Suppressor macrophage (primary cell): ENCODE measurements at regions not wholly inside any gene's neighbourhood (a gene's known extent, or its start where the extent isn't known, plus 50 kb on each side); places are given as distances from the start of the nearest gene placed in this dataset.
A peak's percentile ranks its signal among the peaks of the same experiment; 100 is the strongest.

Experiments
- DNase-seq, 4 experiments: peaks; one replicate each; pipeline ENCODE4 v3.0.0-alpha.2; 2020 to 2022

- no peak for DNase-seq
Measured at GRCh38 chr15:31511707-31512310, 185.2 kb downstream of the KLF13 start.

GRCh38 chr15:31513178-31513577 is 186.5 kb downstream of the KLF13 start:
- DNase-seq: no peak

DNA sequence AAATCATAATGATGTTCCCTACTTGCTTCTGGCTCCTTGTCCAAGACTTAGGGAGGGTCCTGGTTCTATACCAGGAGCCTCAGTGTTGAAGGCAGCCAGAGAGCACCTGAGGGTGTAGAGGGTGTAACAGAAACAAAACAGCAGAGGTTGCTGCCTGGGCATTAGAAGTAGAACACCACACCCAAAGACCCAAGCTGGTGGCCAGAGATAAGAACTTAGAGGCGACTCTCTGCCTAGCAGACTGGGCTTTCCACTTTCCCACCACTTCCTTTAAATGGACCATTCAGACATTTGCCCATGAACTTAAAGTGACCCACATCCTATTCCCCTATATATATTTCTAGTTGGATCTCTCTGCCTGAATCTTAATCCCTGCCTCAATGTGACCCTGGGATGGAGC is 189.8 kb downstream of the KLF13 start:
- DNase-seq: no peak

DNA sequence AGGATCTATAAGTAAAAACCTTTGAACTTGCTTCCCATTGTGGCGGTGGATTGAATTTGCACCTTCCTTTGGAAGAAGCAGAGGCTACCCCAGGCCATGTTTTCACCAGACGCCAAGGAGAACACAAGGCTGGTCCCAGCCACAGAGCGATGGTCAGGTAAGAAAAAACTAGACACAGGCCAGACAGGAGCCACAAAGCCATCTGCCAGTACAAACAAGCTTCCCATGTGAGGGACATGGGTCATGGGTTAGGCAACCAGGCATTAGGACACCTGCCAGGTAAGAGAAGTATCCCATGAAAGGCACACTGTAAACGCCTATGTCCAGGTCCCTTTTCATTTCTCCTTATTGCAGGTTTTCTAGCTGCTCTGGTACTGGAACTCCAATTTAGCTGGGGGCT is 190.2 kb downstream of the KLF13 start:
- DNase-seq: no peak

- DNase-seq: no peak
Measured at GRCh38 chr15:31517711-31518110, 191.1 kb downstream of the KLF13 start.

GRCh38 chr15:31522028-31522427 is 195.4 kb downstream of the KLF13 start:
- DNase-seq: no peak

DNA sequence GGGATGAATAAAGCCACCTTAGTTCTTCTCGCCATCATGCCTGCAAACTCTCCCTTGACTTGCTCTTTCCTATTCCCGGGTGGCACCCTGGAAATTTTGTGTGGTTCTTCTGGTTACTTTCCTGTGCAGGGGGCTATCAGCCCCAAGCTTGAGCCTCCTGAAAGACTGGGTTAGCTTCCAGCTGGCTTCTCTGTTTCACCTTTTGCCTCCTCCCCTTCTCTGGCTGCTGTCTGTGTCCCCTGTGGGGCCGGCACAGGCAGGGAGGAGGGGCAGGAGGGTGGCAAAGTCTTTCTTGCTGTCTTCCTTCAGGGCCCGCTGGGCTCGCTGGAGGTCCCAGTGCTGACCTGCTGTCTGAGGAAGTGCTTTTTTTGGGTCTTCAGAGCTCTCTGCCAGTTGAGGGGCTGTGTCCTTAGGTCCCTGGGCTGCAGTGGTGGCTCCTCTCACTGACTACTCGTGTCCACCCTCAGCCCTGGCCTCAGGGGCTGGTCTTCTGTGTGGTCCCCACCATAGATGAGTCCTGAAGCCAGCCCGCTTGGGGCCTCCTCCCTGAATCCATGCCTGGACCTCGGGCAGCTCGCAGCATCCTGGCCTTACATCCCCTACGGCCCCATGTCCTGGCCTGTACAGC is 196.5 kb downstream of the KLF13 start:
- DNase-seq: no peak

DNA sequence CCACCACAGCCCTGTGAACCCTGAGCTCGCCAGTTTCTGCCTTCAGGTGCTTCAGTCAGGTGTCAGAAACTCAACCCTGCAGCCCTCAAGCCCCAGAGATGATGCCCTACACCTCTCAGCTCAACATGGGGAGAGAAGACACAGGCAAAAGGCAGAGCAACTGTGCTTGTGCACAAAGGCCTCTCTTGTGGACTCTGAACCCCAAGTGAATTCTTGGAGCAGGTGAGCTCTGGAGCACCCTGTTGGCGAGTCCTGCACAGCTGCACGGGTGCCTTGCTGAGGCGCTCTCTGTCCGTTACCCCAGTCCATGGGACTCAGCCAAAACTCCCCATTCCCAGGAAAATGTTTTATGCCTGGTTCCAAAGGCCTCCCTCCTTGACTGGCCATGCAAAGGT is 197.0 kb downstream of the KLF13 start:
- DNase-seq: no peak

DNA sequence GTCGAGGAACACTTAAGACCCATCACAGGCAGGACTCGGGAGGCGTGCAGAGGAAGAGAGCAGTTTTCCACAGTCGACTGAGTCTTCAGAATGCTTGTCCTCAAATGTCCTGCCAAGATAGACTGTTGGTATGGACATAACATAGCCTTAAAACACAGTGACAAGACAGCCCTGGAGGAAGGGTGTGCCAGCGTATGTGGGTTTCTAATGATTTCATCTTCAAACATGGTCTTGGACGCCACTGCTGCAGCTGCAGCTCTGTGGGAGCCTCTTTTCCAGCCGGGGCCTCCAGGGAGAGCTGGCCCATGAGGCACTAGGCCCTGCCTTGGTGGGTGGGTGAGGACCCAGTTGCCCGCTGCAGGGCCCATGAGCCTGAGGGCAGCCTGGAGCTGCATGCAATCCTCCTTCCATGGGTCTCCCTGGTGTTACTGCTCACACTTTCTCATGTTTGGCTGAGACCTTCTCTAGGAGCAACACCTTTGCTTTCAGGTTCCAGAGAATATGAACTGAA is 198.6 kb downstream of the KLF13 start:
- DNase-seq: no peak

GRCh38 chr15:31525988-31526665 is 199.5 kb downstream of the KLF13 start:
- DNase-seq: no peak

DNA sequence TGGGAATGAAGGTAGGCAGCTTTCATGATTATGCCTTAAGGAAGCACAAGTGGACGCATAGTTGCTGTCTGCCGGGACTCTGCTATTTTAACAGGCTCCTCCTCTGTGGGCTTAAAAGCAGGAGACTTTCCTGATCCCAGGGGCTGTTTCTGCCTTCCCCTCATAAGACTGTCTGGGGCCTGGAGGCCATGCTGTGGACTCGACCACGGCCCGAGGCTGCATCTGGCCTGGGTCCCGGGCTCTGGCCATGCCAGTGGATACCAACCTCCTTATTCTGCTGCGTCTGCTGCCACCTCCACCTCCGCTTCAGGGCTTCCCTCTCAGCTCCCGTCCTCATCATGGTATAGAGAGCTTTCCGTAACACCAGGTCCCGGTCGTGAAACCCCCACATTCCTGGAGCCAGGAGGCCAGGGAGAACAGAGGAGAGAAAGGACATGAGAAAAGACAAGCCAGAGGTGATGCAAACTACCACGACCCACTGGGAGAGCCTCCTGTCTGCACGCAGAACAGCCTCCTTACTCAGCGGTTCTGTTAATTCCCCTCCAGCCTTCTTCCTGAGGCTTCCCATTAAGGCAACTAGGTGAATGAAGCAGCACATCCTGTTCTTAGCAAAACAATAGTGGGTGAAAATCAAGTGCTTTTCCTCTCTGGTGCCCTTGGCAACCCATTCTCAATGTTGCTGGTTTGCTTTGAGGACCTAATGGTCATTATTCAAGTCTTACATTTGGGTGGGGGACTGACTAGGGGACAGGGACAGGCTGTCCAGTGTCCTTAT is 200.5 kb downstream of the KLF13 start:
- no peak for DNase-seq

DNA sequence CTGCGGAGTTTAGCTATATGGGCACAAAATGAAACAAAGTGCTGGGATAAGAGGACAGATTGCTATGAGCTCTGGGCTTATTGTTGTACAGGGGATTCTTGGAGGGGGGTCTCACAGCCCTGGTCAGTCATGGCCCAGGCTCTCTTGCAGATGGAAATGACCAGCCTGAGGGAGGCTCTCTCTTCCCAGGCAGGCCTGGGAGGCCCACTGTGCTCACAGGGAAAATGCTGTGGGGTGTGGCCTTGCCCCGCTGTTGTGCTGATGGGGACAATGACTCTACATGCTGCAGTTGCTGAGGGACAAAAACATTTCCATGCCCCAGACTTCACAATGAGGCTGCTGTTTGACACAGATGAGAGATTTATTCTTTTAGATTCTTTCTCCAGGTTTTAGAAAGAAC is 202.2 kb downstream of the KLF13 start:
- no peak for DNase-seq

DNA sequence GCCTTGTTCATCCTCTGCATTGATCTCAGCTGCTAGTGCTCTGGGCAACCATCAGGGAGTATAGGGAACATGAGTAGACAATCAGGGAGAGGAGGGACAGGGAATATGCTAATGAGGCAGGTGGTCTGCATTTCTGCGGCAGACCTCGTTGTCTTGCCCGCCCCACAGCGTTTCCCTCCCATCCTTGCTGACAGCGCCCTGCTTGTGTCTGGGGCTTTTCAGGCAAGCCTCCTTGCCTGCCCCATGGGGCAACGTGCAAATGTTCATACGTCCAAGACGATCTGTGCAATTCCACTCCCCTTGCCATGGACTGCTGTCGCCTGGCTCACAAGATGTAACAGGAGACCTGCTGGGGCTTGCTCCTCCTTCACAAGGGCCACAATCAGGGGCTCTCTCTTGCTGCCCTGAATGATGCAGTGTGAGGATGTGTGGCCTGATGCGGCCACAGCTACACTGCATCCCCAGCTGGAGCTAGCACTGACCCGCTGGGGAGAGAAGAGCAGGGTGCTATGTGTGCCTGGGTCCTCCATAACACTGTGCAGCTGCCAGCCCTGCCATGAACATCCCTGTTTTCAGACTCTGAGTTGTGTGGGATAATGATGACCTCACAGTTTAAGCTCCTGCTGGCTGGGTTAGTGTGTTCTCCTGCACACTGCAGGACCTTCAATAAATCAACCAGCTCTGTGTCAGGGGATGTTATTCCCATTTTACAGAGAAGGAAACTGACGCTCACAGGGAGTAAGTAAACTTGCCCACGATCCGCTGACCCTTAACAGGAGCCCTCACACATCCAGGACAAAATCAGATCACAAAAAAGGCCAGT is 211.3 kb downstream of the KLF13 start:
- no peak for DNase-seq

DNA sequence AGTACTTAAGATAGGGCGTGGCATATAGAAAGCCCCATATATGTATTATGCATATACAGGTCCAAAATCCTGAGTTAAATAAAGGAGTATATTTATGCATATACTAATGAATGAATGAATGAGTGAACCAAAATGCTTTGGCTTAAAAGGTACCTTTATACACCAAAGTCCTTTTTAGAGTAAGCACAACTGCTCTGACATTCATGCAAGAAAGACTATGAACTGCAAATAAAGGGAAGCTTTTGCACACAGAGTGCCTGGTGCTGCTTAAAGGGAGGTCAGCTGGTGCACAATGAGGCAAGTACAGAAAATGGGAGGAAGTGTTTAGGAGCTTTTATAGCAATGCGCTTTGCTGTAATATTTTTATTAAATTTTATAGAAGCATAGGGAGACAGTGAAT is 214.0 kb downstream of the KLF13 start:
- peak in 2 of 4 experiments; percentile 6 to 10 for DNase-seq

DNA sequence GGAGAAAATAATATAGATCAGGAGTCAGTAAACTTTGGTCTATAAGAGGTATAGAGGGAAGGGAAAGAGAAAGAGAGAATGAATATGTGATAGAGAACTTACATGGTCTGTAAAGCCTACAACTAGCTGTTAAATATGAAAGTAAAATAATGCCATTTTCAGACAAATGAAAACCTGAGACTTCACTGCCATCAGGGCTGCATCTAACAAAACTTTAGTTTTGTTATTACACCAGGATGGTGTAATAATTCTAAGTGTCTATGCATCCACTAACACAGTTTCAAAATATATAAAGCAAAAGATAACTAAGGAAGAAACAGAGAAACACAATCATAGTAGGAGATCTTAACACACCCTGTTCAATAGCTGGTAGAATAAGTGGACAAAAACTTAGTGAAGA is 217.7 kb downstream of the KLF13 start:
- DNase-seq: no peak

GRCh38 chr15:31545257-31545656 is 218.6 kb downstream of the KLF13 start:
- no peak for DNase-seq

- DNase-seq: no peak
Measured at GRCh38 chr15:31550211-31550977, 223.8 kb downstream of the KLF13 start.

- no peak for DNase-seq
Measured at GRCh38 chr15:31551323-31551722, 224.7 kb downstream of the KLF13 start.

- no peak for DNase-seq
Measured at GRCh38 chr15:31552482-31553099, 226.0 kb downstream of the KLF13 start.

- peak in 2 of 4 experiments; percentile 2 to 5 for DNase-seq
Measured at GRCh38 chr15:31554261-31554660, 227.6 kb downstream of the KLF13 start.

DNA sequence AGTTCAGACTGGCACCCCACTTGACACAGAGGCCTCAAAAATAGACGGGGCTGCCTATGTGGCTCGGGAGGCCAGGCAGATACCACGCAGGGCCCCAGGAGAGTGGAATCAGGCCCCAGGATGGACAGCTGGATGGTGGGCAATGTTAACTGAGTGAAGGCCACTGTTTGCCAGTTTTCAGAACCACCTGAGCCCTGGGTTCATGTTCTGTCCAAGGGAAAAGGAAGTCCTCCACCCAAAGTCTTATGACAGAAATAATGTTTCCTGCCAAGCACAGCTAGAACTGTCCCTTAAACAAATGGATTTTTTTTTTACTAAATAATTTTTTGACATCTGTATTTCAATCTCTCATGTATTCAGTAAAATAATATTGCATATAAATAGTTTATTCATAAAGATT is 228.4 kb downstream of the KLF13 start:
- no peak for DNase-seq
